Esophagus squamous epithelium (tissue), 5 donors: ENCODE measurements at regions not wholly inside any gene's neighbourhood (a gene's known extent, or its start where the extent isn't known, plus 50 kb on each side); places are given as distances from the start of the nearest gene placed in this dataset.

Experiments used
- DNase-seq: peaks from one replicate; lab custom pipeline; 2025; lab: John Stamatoyannopoulos, UW
- H3K27ac ChIP-seq, 4 donors: fragments of 200-600 bp; sonication (generic); one replicate each; pipeline ENCODE4 v1.5.1; 2016 to 2019; ENCODE audit warnings: mild to moderate bottlenecking in 1 of 4
- H3K27me3 ChIP-seq, 4 donors: fragments of 200-600 bp; sonication (generic); 1 replicate in 3 of 4; 2 replicates in 1 of 4; pipeline versions ENCODE4 v1.5.1 to v1.6.0; 2017 to 2021; ENCODE audit warnings: antibody characterized with exemption in 1 of 4
- H3K36me3 ChIP-seq, 3 donors: fragments of 200-600 bp; sonication (generic); one replicate each; pipeline ENCODE4 v1.5.1; 2016 to 2019
- H3K4me1 ChIP-seq, 3 donors: fragments of 200-600 bp; sonication (generic); one replicate each; pipeline ENCODE4 v1.5.1; 2017 to 2019
- H3K4me3 ChIP-seq, 4 donors: fragments of 200-600 bp; sonication (generic); 1 replicate in 3 of 4; 2 replicates in 1 of 4; pipeline ENCODE4 v1.5.1; 2016 to 2019; ENCODE audit warnings: mild to moderate bottlenecking in 2 of 4, moderate library complexity in 1 of 4
- H3K9me3 ChIP-seq, 3 donors: fragments of 200-600 bp; sonication (generic); one replicate each; pipeline ENCODE4 v1.5.1; 2016 to 2019
- POLR2A ChIP-seq, 4 donors: fragments of 450-650 bp; IDR thresholded peaks; one replicate each; pipeline ENCODE4 v1.6.1; 2017; ENCODE audit warnings: antibody characterized with exemption in 4 of 4, mild to moderate bottlenecking in 4 of 4, moderate library complexity in 3 of 4
- WGBS, 2 donors: methylation state at CpG; one replicate each; pipeline ENCODE4 v1.1.5; 2018; 5-methylcytosine and 5-hydroxymethylcytosine counted together
- intact Hi-C: fragments of 100-400 bp; cut with DNase I; formaldehyde crosslinking; loops from one replicate; pipeline ENCODE4 v1.15.0; 2022
- TF ChIP-seq, protein P1 (sequence below), 6 experiments: fragments of 450-650 bp in 4 of 6; fragments of 200-600 bp in 2 of 6; sonication (generic) in 2 of 6; IDR thresholded peaks; one replicate each; pipeline ENCODE4 v1.5.1; 2016 to 2019; ENCODE audit warnings: antibody characterized with exemption in 6 of 6, mild to moderate bottlenecking in 4 of 6, moderate library complexity in 4 of 6
- donor health status: DM: yes; HTN: yes; CAD: no.

DNA sequence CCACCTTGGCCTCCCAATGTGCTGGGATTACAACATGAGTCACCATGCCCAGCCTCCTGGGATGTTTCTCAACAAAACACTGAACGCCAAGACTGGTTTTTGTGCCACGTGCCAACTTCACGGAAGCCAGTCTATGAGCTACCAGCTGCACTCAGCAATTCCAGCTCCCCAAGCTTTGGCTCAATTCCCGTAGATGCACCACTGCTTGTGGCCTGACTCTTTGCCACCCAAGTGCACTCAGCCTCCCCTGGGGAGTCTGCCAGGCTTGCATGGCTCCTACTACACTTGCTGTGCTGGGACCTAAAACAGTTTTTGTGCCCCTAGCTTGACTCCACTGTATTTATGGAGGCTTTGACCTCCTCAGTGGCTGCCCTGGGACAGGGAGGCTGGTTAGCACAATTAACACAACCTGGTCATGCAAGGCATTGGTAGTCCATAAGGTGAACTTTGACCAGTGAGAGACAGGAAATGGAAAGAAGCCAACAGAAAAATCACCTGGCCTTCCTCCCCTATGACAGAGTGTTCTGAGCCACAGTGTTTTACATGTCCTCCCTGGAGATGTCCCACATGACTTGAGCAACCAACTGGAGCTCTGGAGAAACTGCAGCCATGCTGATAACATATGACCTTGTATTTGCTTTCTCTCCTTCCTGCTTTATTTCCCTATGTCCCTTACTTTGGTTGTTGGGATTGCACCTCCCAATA is 1173.1 kb downstream of the UQCRFS1 start:
- Histone ChIP-seq H3K9me3 (peaks cover 0 to 17% (median 0%) of the 10 kb centered on the region in 3 donors), H3K4me1 (no peaks in the 10 kb centered on the region), H3K36me3 (no peaks in the 10 kb centered on the region), H3K4me3 (no peak overlapping the region), H3K27me3 (no peaks in the 10 kb centered on the region), H3K27ac (no peak overlapping the region)
- 75 to 89% methylated on average over 3 to 4 of the region's 4 CpGs for WGBS, 2 donors
- TF ChIP-seq POLR2A (IDR thresholded peaks at IDR 0.05): no peak
- TF ChIP-seq, protein P1, sequence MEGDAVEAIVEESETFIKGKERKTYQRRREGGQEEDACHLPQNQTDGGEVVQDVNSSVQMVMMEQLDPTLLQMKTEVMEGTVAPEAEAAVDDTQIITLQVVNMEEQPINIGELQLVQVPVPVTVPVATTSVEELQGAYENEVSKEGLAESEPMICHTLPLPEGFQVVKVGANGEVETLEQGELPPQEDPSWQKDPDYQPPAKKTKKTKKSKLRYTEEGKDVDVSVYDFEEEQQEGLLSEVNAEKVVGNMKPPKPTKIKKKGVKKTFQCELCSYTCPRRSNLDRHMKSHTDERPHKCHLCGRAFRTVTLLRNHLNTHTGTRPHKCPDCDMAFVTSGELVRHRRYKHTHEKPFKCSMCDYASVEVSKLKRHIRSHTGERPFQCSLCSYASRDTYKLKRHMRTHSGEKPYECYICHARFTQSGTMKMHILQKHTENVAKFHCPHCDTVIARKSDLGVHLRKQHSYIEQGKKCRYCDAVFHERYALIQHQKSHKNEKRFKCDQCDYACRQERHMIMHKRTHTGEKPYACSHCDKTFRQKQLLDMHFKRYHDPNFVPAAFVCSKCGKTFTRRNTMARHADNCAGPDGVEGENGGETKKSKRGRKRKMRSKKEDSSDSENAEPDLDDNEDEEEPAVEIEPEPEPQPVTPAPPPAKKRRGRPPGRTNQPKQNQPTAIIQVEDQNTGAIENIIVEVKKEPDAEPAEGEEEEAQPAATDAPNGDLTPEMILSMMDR (IDR thresholded peaks at IDR 0.05): no peak
- intact Hi-C loops: no loop called here
- DNase-seq: no peak

DNA sequence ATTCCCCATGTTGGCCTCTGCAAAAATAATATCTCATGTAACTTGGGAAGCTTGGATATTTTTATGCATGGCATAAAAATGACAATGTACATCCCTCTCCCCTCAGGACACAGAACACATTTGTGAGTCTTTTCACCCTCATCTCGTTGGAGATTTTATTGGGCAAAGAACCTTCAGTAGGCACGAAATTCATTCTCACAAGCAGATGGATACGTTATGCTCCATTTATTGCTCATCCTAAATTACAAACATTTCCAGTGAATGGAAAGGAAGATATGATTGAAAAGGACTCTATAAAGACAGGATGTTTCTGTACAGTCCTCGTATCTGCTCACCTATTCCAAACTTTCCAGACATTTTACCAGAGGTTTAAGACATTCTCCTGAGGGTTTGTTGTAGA is 1175.8 kb downstream of the UQCRFS1 start:
- H3K4me1 ChIP-seq: no peaks in the 10 kb centered on the region
- WGBS, 2 donors: 33 to 34% methylated on average over 4 of the region's 4 CpGs
- no peaks in the 10 kb centered on the region for H3K36me3 ChIP-seq
- H3K27ac ChIP-seq: no peak overlapping the region
- TF ChIP-seq POLR2A (IDR thresholded peaks at IDR 0.05): no peak
- TF ChIP-seq, protein P1 (IDR thresholded peaks at IDR 0.05): no peak
- no peak for DNase-seq
- H3K9me3 ChIP-seq: peaks cover 0 to 20% (median 0%) of the 10 kb centered on the region in 3 donors
- intact Hi-C loops: no loop called here
- H3K27me3 ChIP-seq: no peaks in the 10 kb centered on the region
- no peak overlapping the region for H3K4me3 ChIP-seq

DNA sequence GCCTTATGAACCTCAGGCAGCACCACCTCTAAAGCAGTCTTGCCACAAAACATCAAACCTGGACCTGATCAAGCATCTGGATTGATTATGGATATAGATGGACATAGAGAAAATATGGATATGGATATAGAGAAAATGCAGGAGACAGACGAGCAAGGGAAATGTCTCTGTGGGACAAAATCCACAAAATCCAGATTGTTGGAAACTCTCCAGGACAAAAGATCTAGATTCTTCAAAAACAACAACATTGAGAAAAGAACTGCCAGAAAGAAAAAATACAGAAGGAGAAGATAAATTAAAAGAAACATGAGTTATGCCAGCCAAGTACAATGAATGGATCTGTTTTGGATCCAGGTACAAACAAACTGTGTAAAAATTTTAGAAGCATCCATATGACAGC is 1176.5 kb downstream of the UQCRFS1 start:
- H3K36me3 ChIP-seq: no peaks in the 10 kb centered on the region
- H3K4me1 ChIP-seq: no peaks in the 10 kb centered on the region
- no peak overlapping the region for H3K27ac ChIP-seq
- no peaks in the 10 kb centered on the region for H3K27me3 ChIP-seq
- TF ChIP-seq POLR2A (IDR thresholded peaks at IDR 0.05): no peak
- TF ChIP-seq, protein P1 (IDR thresholded peaks at IDR 0.05): no peak
- WGBS, 2 donors: 63 to 70% methylated on average over 1 of the region's 1 CpG
- DNase-seq: no peak
- H3K4me3 ChIP-seq: no peak overlapping the region
- intact Hi-C loops: no loop called here
- peaks cover 0 to 21% (median 0%) of the 10 kb centered on the region in 3 donors for H3K9me3 ChIP-seq

DNA sequence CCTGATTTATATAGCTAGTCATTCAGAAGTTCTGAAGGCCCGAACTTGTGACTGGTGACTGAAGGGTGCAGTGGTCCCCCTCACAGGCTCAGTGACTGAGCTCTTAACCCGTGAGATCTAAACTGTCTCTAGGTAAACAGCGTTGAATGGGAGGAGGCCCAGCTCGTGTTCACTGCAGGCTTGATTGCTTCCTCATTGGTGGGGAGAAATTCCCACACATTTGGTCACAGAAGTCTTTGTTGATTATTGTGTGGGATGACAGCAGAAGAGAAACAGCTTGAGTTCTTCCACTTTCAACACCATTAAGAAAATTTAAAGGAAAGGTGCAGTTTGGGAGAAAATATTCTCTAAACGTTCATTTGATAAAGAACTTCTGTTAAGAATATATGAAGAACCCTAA is 1178.0 kb downstream of the UQCRFS1 start:
- no peak for DNase-seq
- Histone ChIP-seq H3K27me3 (no peaks in the 10 kb centered on the region), H3K4me3 (no peak overlapping the region), H3K4me1 (no peaks in the 10 kb centered on the region), H3K27ac (no peak overlapping the region), H3K9me3 (peaks cover 0 to 21% (median 0%) of the 10 kb centered on the region in 3 donors), H3K36me3 (no peaks in the 10 kb centered on the region)
- 30 to 35% methylated on average over 4 to 5 of the region's 5 CpGs for WGBS, 2 donors
- intact Hi-C loops: no loop called here
- no peak for TF ChIP-seq POLR2A (IDR thresholded peaks at IDR 0.05)
- TF ChIP-seq, protein P1 (IDR thresholded peaks at IDR 0.05): no peak

DNA sequence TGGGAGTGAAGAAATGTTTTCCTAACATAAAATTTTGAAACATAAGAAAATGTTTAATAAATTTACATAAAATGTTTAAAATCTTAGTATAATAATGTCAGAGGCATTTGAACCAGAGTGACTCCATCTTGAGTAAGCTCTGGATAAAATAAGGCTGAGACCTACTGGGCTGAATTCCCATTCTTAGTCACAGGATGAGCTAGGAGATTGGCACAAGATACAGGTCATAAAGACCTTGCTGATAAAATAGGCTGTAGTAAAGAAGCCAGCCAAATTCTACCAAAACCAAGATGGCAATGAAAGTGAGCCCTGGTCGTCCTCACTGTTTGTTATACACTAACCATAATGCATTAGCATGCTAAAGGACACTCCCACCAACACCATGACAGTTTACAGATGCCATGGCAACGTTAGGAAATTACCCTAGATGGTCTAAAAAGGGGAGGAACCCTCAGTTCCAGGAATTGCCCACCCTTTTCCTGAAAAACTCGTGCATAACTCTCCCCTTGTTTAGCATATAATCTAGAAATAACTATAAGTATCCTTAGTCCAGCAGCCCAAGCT is 1184.0 kb downstream of the UQCRFS1 start:
- no peak for TF ChIP-seq POLR2A (IDR thresholded peaks at IDR 0.05)
- TF ChIP-seq, protein P1 (IDR thresholded peaks at IDR 0.05): no peak
- Histone ChIP-seq H3K4me1 (no peaks in the 10 kb centered on the region), H3K4me3 (no peak overlapping the region), H3K27me3 (no peaks in the 10 kb centered on the region), H3K36me3 (no peaks in the 10 kb centered on the region), H3K9me3 (peaks cover 0 to 11% (median 0%) of the 10 kb centered on the region in 3 donors), H3K27ac (no peak overlapping the region)
- intact Hi-C loops: no loop called here
- WGBS, 2 donors: 11 to 28% methylated on average over 3 of the region's 3 CpGs
- no peak for DNase-seq
